Esophagus squamous epithelium (tissue), 5 donors: ENCODE measurements at regions not wholly inside any gene's neighbourhood (a gene's known extent, or its start where the extent isn't known, plus 50 kb on each side); places are given as distances from the start of the nearest gene placed in this dataset.

Experiments
- DNase-seq: peaks from one replicate; lab custom pipeline; 2025; lab: John Stamatoyannopoulos, UW
- H3K27ac ChIP-seq, 4 donors: fragments of 200-600 bp; sonication (generic); one replicate each; pipeline ENCODE4 v1.5.1; 2016 to 2019; ENCODE audit warnings: mild to moderate bottlenecking in 1 of 4
- H3K27me3 ChIP-seq, 4 donors: fragments of 200-600 bp; sonication (generic); 1 replicate in 3 of 4; 2 replicates in 1 of 4; pipeline versions ENCODE4 v1.5.1 to v1.6.0; 2017 to 2021; ENCODE audit warnings: antibody characterized with exemption in 1 of 4
- H3K36me3 ChIP-seq, 3 donors: fragments of 200-600 bp; sonication (generic); one replicate each; pipeline ENCODE4 v1.5.1; 2016 to 2019
- H3K4me1 ChIP-seq, 3 donors: fragments of 200-600 bp; sonication (generic); one replicate each; pipeline ENCODE4 v1.5.1; 2017 to 2019
- H3K4me3 ChIP-seq, 4 donors: fragments of 200-600 bp; sonication (generic); 1 replicate in 3 of 4; 2 replicates in 1 of 4; pipeline ENCODE4 v1.5.1; 2016 to 2019; ENCODE audit warnings: mild to moderate bottlenecking in 2 of 4, moderate library complexity in 1 of 4
- H3K9me3 ChIP-seq, 3 donors: fragments of 200-600 bp; sonication (generic); one replicate each; pipeline ENCODE4 v1.5.1; 2016 to 2019
- CTCF ChIP-seq, 6 experiments: fragments of 450-650 bp in 4 of 6; fragments of 200-600 bp in 2 of 6; sonication (generic) in 2 of 6; IDR thresholded peaks; one replicate each; pipeline ENCODE4 v1.5.1; 2016 to 2019; ENCODE audit warnings: antibody characterized with exemption in 6 of 6, mild to moderate bottlenecking in 4 of 6, moderate library complexity in 4 of 6
- POLR2A ChIP-seq, 4 donors: fragments of 450-650 bp; IDR thresholded peaks; one replicate each; pipeline ENCODE4 v1.6.1; 2017; ENCODE audit warnings: antibody characterized with exemption in 4 of 4, mild to moderate bottlenecking in 4 of 4, moderate library complexity in 3 of 4
- WGBS, 2 donors: methylation state at CpG; one replicate each; pipeline ENCODE4 v1.1.5; 2018; 5-methylcytosine and 5-hydroxymethylcytosine counted together
- intact Hi-C: fragments of 100-400 bp; cut with DNase I; formaldehyde crosslinking; loops from one replicate; pipeline ENCODE4 v1.15.0; 2022
- donor health status: DM: yes; HTN: yes; CAD: no.

GRCh38 chr2:177064422-177064821 lies 148.2 kb upstream of the HNRNPA3 start:
- no peaks in the 10 kb centered on the region for H3K4me1 ChIP-seq
- H3K27me3 ChIP-seq = peaks cover 0 to 8% (median 0%) of the 10 kb centered on the region in 4 donors
- no peak overlapping the region for H3K27ac ChIP-seq
- no peak for DNase-seq
- TF ChIP-seq CTCF (IDR thresholded peaks at IDR 0.05) = no peak
- no peak for TF ChIP-seq POLR2A (IDR thresholded peaks at IDR 0.05)
- H3K4me3 ChIP-seq = no peak overlapping the region
- no peaks in the 10 kb centered on the region for H3K9me3 ChIP-seq
- no peaks in the 10 kb centered on the region for H3K36me3 ChIP-seq
- 73 to 100% methylated on average over 2 to 4 of the region's 4 CpGs for WGBS, 2 donors
- intact Hi-C loops = no loop called here

GRCh38 chr2:177068967-177069366 lies 143.6 kb upstream of the HNRNPA3 start:
- WGBS, 2 donors = 72 to 93% methylated on average over 1 of the region's 1 CpG

GRCh38 chr2:177072090-177072489 lies 140.5 kb upstream of the HNRNPA3 start:
- no peak for DNase-seq
- Histone ChIP-seq H3K4me1 (peaks cover 0 to 33% (median 0%) of the 10 kb centered on the region in 3 donors), H3K4me3 (no peak overlapping the region), H3K27me3 (peaks cover 0 to 15% (median 0%) of the 10 kb centered on the region in 4 donors), H3K36me3 (no peaks in the 10 kb centered on the region), H3K27ac (no peak overlapping the region), H3K9me3 (no peaks in the 10 kb centered on the region)
- TF ChIP-seq CTCF (IDR thresholded peaks at IDR 0.05) (no peak), POLR2A (IDR thresholded peaks at IDR 0.05) (no peak)
- intact Hi-C loops = no loop called here
- 17 to 18% methylated on average over 2 of the region's 2 CpGs for WGBS, 2 donors

More at GRCh38 chr2:177068967-177069366, 143.6 kb upstream of the HNRNPA3 start:
- Histone ChIP-seq H3K4me1 (peaks cover 0 to 25% (median 0%) of the 10 kb centered on the region in 3 donors), H3K9me3 (no peaks in the 10 kb centered on the region), H3K36me3 (no peaks in the 10 kb centered on the region), H3K4me3 (no peak overlapping the region), H3K27me3 (peaks cover 0 to 8% (median 0%) of the 10 kb centered on the region in 4 donors), H3K27ac (no peak overlapping the region)
- TF ChIP-seq POLR2A (IDR thresholded peaks at IDR 0.05) (no peak), CTCF (IDR thresholded peaks at IDR 0.05) (no peak)
- intact Hi-C loops = no loop called here
- DNase-seq = no peak

GRCh38 chr2:177073611-177074010 lies 139.0 kb upstream of the HNRNPA3 start:
- no peaks in the 10 kb centered on the region for H3K36me3 ChIP-seq
- peaks cover 0 to 33% (median 0%) of the 10 kb centered on the region in 3 donors for H3K4me1 ChIP-seq
- no peaks in the 10 kb centered on the region for H3K9me3 ChIP-seq
- no peak overlapping the region for H3K4me3 ChIP-seq
- H3K27me3 ChIP-seq = peaks cover 0 to 15% (median 0%) of the 10 kb centered on the region in 4 donors
- H3K27ac ChIP-seq = no peak overlapping the region
- DNase-seq = no peak
- no peak for TF ChIP-seq POLR2A (IDR thresholded peaks at IDR 0.05)
- no peak for TF ChIP-seq CTCF (IDR thresholded peaks at IDR 0.05)
- intact Hi-C loops = no loop called here

- intact Hi-C loops = no loop called here
- Histone ChIP-seq H3K27ac (no peak overlapping the region), H3K4me3 (no peak overlapping the region), H3K27me3 (peaks cover 0 to 15% (median 0%) of the 10 kb centered on the region in 4 donors), H3K36me3 (no peaks in the 10 kb centered on the region), H3K4me1 (peaks cover 0 to 33% (median 0%) of the 10 kb centered on the region in 3 donors), H3K9me3 (no peaks in the 10 kb centered on the region)
- TF ChIP-seq CTCF (IDR thresholded peaks at IDR 0.05) = no peak
- TF ChIP-seq POLR2A (IDR thresholded peaks at IDR 0.05) = no peak
- no peak for DNase-seq
- WGBS, 2 donors = 39 to 40% methylated on average over 5 of the region's 5 CpGs
Measured at GRCh38 chr2:177074099-177074710, 138.4 kb upstream of the HNRNPA3 start.
